Esophagus squamous epithelium (tissue), 5 donors: ENCODE measurements at regions not wholly inside any gene's neighbourhood (a gene's known extent, or its start where the extent isn't known, plus 50 kb on each side); places are given as distances from the start of the nearest gene placed in this dataset.

ENCODE experiments used
- DNase-seq: peaks from one replicate; lab custom pipeline; 2025; lab: John Stamatoyannopoulos, UW
- H3K27ac ChIP-seq, 4 donors: fragments of 200-600 bp; sonication (generic); one replicate each; pipeline ENCODE4 v1.5.1; 2016 to 2019; ENCODE audit warnings: mild to moderate bottlenecking in 1 of 4
- H3K27me3 ChIP-seq, 4 donors: fragments of 200-600 bp; sonication (generic); 1 replicate in 3 of 4; 2 replicates in 1 of 4; pipeline versions ENCODE4 v1.5.1 to v1.6.0; 2017 to 2021; ENCODE audit warnings: antibody characterized with exemption in 1 of 4
- H3K36me3 ChIP-seq, 3 donors: fragments of 200-600 bp; sonication (generic); one replicate each; pipeline ENCODE4 v1.5.1; 2016 to 2019
- H3K4me1 ChIP-seq, 3 donors: fragments of 200-600 bp; sonication (generic); one replicate each; pipeline ENCODE4 v1.5.1; 2017 to 2019
- H3K4me3 ChIP-seq, 4 donors: fragments of 200-600 bp; sonication (generic); 1 replicate in 3 of 4; 2 replicates in 1 of 4; pipeline ENCODE4 v1.5.1; 2016 to 2019; ENCODE audit warnings: mild to moderate bottlenecking in 2 of 4, moderate library complexity in 1 of 4
- H3K9me3 ChIP-seq, 3 donors: fragments of 200-600 bp; sonication (generic); one replicate each; pipeline ENCODE4 v1.5.1; 2016 to 2019
- POLR2A ChIP-seq, 4 donors: fragments of 450-650 bp; IDR thresholded peaks; one replicate each; pipeline ENCODE4 v1.6.1; 2017; ENCODE audit warnings: antibody characterized with exemption in 4 of 4, mild to moderate bottlenecking in 4 of 4, moderate library complexity in 3 of 4
- WGBS, 2 donors: methylation state at CpG; one replicate each; pipeline ENCODE4 v1.1.5; 2018; 5-methylcytosine and 5-hydroxymethylcytosine counted together
- intact Hi-C: fragments of 100-400 bp; cut with DNase I; formaldehyde crosslinking; loops from one replicate; pipeline ENCODE4 v1.15.0; 2022
- TF ChIP-seq, protein P1 (sequence below), 6 experiments: fragments of 450-650 bp in 4 of 6; fragments of 200-600 bp in 2 of 6; sonication (generic) in 2 of 6; IDR thresholded peaks; one replicate each; pipeline ENCODE4 v1.5.1; 2016 to 2019; ENCODE audit warnings: antibody characterized with exemption in 6 of 6, mild to moderate bottlenecking in 4 of 6, moderate library complexity in 4 of 6
- donor health status: DM: yes; HTN: yes; CAD: no.

DNA sequence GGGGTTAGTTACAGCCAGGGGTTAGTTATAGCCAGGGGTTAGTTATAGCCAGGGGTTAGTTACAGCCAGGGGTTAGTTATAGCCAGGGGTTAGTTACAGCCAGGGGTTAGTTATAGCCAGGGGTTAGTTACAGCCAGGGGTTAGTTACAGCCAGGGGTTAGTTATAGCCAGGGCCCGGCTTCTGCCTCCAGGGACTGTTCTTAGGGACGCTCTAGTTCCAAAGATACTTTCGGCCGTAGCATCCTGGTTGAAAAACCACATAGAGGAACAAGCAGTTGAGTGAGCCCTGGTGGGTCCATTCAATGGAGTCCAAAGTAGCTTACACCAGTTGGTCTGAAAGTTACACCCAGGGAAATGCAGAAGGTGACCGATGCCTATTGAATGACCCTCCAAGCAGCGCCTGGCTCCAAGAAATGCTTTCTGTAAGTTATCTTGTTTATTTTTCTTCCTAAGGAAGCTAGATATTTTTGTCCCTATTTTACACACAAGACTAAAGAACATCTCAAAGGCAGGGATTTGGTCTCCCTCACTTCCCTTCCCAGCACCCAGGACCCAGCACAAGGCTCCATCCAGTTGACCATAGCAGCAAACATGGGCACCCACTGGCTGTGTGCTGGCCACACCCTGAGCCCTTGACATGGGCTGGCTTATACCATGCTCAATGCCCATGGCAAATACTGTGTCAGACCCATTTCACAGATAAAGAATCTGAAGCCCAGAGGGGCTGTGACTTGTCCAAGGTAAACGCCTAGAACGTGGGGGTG is 49.7 kb upstream of the SHISAL1 start:
- H3K4me3 ChIP-seq: no peak overlapping the region
- H3K9me3 ChIP-seq: no peaks in the 10 kb centered on the region
- WGBS, 2 donors: 74 to 96% methylated on average over 5 to 6 of the region's 8 CpGs
- peak overlapping the region; percentile 49 to 82 (median 66) for H3K27ac ChIP-seq
- intact Hi-C loops: no loop called here
- no peak for TF ChIP-seq POLR2A (IDR thresholded peaks at IDR 0.05)
- TF ChIP-seq, protein P1, sequence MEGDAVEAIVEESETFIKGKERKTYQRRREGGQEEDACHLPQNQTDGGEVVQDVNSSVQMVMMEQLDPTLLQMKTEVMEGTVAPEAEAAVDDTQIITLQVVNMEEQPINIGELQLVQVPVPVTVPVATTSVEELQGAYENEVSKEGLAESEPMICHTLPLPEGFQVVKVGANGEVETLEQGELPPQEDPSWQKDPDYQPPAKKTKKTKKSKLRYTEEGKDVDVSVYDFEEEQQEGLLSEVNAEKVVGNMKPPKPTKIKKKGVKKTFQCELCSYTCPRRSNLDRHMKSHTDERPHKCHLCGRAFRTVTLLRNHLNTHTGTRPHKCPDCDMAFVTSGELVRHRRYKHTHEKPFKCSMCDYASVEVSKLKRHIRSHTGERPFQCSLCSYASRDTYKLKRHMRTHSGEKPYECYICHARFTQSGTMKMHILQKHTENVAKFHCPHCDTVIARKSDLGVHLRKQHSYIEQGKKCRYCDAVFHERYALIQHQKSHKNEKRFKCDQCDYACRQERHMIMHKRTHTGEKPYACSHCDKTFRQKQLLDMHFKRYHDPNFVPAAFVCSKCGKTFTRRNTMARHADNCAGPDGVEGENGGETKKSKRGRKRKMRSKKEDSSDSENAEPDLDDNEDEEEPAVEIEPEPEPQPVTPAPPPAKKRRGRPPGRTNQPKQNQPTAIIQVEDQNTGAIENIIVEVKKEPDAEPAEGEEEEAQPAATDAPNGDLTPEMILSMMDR (IDR thresholded peaks at IDR 0.05): no peak
- peaks cover 0 to 67% (median 0%) of the 10 kb centered on the region in 4 donors for H3K27me3 ChIP-seq
- H3K36me3 ChIP-seq: no peaks in the 10 kb centered on the region
- H3K4me1 ChIP-seq: peaks cover 23 to 70% (median 52%) of the 10 kb centered on the region in 3 donors
- no peak for DNase-seq
